GM21423 (cell line): ENCODE measurements at regions not wholly inside any gene's neighbourhood (a gene's known extent, or its start where the extent isn't known, plus 50 kb on each side); places are given as distances from the start of the nearest gene placed in this dataset.
"Not testable (repeated sequence)": the region's sequence is repeated elsewhere in the genome, so short reads cannot be mapped to it uniquely, and the experiment has no call there.

Experiments
- ATAC-seq: cut with Tn5 transposase; IDR thresholded peaks from one replicate; pipeline ENCODE4 v1.9.1; 2021; ENCODE audit warnings: mild to moderate bottlenecking, moderate library complexity; ENCODE audit not compliant: unreplicated experiment

- no peak for ATAC-seq
Measured at GRCh38 chr3:56957522-56957921, 102.9 kb upstream of the SPATA12 start.

GRCh38 chr3:56956906-56957305 lies 103.6 kb upstream of the SPATA12 start:
- no peak for ATAC-seq

- ATAC-seq: no peak
Measured at GRCh38 chr3:56955492-56956111, 104.9 kb upstream of the SPATA12 start.

GRCh38 chr3:56954125-56954524 lies 106.3 kb upstream of the SPATA12 start:
- no peak for ATAC-seq

- no peak for ATAC-seq
Measured at GRCh38 chr3:56952846-56953245, 107.6 kb upstream of the SPATA12 start.

- ATAC-seq: no peak
Measured at GRCh38 chr3:56952061-56952460, 108.4 kb upstream of the SPATA12 start.

GRCh38 chr3:56951366-56951765 lies 109.1 kb upstream of the SPATA12 start:
- ATAC-seq: no peak

GRCh38 chr3:56945378-56945777 lies 115.1 kb upstream of the SPATA12 start:
- ATAC-seq: not testable (repeated sequence)

- ATAC-seq: no peak
Measured at GRCh38 chr3:56942523-56942922, 117.9 kb upstream of the SPATA12 start.

GRCh38 chr3:56940976-56941375 lies 119.5 kb upstream of the SPATA12 start:
- no peak for ATAC-seq

- ATAC-seq: no peak
Measured at GRCh38 chr3:56940321-56940720, 120.1 kb upstream of the SPATA12 start.

- ATAC-seq: no peak
Measured at GRCh38 chr3:56939834-56940233, 120.6 kb upstream of the SPATA12 start.

GRCh38 chr3:56938530-56938929 lies 121.9 kb upstream of the SPATA12 start:
- no peak for ATAC-seq

GRCh38 chr3:56937580-56937979 lies 122.9 kb upstream of the SPATA12 start:
- no peak for ATAC-seq

GRCh38 chr3:56935811-56936210 lies 124.7 kb upstream of the SPATA12 start:
- ATAC-seq: no peak

- ATAC-seq: not testable (repeated sequence)
Measured at GRCh38 chr3:56934481-56934880, 126.0 kb upstream of the SPATA12 start.

- no peak for ATAC-seq
Measured at GRCh38 chr3:56933803-56934202, 126.7 kb upstream of the SPATA12 start.

- ATAC-seq: no peak
Measured at GRCh38 chr3:56932866-56933265, 127.6 kb upstream of the SPATA12 start.

- no peak for ATAC-seq
Measured at GRCh38 chr3:56931836-56932235, 128.6 kb upstream of the SPATA12 start.

- no peak for ATAC-seq
Measured at GRCh38 chr3:56930706-56931105, 129.0 kb upstream of the ARHGEF3 start.

- no peak for ATAC-seq
Measured at GRCh38 chr3:56929809-56930615, 128.3 kb upstream of the ARHGEF3 start.

GRCh38 chr3:56928379-56929068 lies 126.8 kb upstream of the ARHGEF3 start:
- no peak for ATAC-seq
